Parathyroid adenoma (tissue), 2 donors: ENCODE measurements at regions not wholly inside any gene's neighbourhood (a gene's known extent, or its start where the extent isn't known, plus 50 kb on each side); places are given as distances from the start of the nearest gene placed in this dataset.
"Not testable (repeated sequence)": the region's sequence is repeated elsewhere in the genome, so short reads cannot be mapped to it uniquely, and the experiment has no call there.

ENCODE experiments used
- H2AFZ ChIP-seq: fragments of 300-600 bp; sonication (generic); one replicate; pipeline ENCODE4 v1.7.0; 2017; ENCODE audit warnings: antibody characterized with exemption, mild to moderate bottlenecking
- H3K27ac ChIP-seq: fragments of 300-600 bp; sonication (generic); one replicate; pipeline ENCODE4 v1.7.0; 2017
- H3K27me3 ChIP-seq: fragments of 300-600 bp; sonication (generic); one replicate; pipeline ENCODE4 v1.7.0; 2017; ENCODE audit warnings: low read length; ENCODE audit not compliant: control insufficient read depth, insufficient read depth
- H3K36me3 ChIP-seq: fragments of 300-600 bp; sonication (generic); one replicate; pipeline ENCODE4 v1.7.0; 2017; ENCODE audit warnings: low read length; ENCODE audit not compliant: control insufficient read depth, insufficient read depth
- H3K4me1 ChIP-seq: fragments of 300-600 bp; sonication (generic); one replicate; pipeline ENCODE4 v1.7.0; 2017; ENCODE audit warnings: control low read depth
- H3K4me2 ChIP-seq: fragments of 300-600 bp; sonication (generic); one replicate; pipeline ENCODE4 v1.7.0; 2017; ENCODE audit warnings: low read length
- H3K4me3 ChIP-seq: fragments of 300-600 bp; sonication (generic); one replicate; pipeline ENCODE4 v1.7.0; 2017; ENCODE audit warnings: low read depth, low read length
- H3K79me2 ChIP-seq: fragments of 300-600 bp; sonication (generic); one replicate; pipeline ENCODE4 v1.7.0; 2017; ENCODE audit warnings: control low read depth
- H3K9ac ChIP-seq: fragments of 300-600 bp; sonication (generic); one replicate; pipeline ENCODE4 v1.7.0; 2017; ENCODE audit warnings: mild to moderate bottlenecking
- H3K9me3 ChIP-seq: fragments of 300-600 bp; sonication (generic); one replicate; pipeline ENCODE4 v1.7.0; 2017; ENCODE audit warnings: low read length; ENCODE audit not compliant: control insufficient read depth
- TF ChIP-seq, protein P1 (sequence below): fragments of 300-600 bp; sonication (generic); IDR thresholded peaks from one replicate; pipeline ENCODE4 v1.7.0; 2017; ENCODE audit warnings: antibody characterized with exemption, mild to moderate bottlenecking
- donor health status: primary hyperparathyroidism.

DNA sequence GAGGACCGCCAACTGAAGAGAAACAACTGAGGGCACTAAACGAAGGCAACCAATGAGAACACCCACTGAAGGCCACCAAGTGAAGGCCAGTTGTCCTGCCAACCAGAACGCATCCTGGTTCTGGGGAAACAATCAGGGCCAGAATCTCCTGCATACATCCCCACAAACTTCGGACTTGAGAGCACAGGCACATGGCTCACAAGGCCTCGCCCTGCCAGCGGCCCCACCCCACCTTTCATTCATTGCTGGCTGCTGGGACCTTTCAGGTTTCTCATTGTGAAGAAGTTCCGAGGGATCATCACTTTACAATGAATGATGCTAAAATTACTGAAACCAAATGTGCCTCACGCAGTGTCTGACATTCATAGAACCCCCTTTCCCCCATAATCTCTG, 79.2 kb upstream of the ABI1 start:
- no peaks in the 10 kb centered on the region for H3K79me2 ChIP-seq
- no peaks in the 10 kb centered on the region for H3K9me3 ChIP-seq
- TF ChIP-seq, protein P1, sequence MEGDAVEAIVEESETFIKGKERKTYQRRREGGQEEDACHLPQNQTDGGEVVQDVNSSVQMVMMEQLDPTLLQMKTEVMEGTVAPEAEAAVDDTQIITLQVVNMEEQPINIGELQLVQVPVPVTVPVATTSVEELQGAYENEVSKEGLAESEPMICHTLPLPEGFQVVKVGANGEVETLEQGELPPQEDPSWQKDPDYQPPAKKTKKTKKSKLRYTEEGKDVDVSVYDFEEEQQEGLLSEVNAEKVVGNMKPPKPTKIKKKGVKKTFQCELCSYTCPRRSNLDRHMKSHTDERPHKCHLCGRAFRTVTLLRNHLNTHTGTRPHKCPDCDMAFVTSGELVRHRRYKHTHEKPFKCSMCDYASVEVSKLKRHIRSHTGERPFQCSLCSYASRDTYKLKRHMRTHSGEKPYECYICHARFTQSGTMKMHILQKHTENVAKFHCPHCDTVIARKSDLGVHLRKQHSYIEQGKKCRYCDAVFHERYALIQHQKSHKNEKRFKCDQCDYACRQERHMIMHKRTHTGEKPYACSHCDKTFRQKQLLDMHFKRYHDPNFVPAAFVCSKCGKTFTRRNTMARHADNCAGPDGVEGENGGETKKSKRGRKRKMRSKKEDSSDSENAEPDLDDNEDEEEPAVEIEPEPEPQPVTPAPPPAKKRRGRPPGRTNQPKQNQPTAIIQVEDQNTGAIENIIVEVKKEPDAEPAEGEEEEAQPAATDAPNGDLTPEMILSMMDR = no peak
- H3K4me1 ChIP-seq = no peaks in the 10 kb centered on the region
- no peak overlapping the region for H3K4me2 ChIP-seq
- no peak overlapping the region for H2AFZ ChIP-seq
- H3K27ac ChIP-seq = no peak overlapping the region
- no peak overlapping the region for H3K9ac ChIP-seq
- no peaks in the 10 kb centered on the region for H3K27me3 ChIP-seq
- no peak overlapping the region for H3K4me3 ChIP-seq
- no peaks in the 10 kb centered on the region for H3K36me3 ChIP-seq

DNA sequence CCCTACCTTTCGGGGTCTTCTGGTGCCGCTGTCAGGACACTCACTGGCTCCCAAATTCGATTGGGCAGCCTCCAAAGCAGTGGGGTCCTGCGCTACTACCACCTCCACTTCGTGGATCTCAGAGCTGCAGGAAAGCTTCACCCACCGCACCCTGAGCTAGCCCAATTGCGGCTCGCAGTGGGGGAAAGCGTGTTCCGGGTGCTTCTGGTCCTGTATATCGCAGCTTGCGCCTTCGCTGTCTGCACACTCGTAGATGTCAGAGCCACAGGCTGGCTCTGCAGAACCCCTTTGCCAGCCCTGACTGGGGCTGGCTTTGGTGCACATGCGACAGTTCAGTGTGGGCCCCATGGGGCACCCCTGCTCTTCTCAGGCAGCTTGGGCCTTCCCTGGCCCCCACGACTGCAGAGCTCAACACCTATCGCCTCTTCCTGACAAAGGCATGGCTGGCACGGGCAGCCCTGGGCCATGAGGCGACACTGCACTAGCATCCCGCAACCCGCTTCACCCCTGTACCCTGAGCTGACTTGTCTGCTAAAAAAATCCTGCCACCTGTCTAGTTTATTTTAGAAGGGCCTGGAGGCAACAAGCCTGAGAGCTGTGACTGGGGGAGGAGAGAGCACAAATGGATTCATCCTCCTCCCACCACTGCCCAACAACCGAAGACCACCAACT, 78.7 kb upstream of the ABI1 start:
- Histone ChIP-seq H3K9ac (no peak overlapping the region), H3K27ac (no peak overlapping the region), H3K4me3 (no peak overlapping the region), H3K9me3 (no peaks in the 10 kb centered on the region), H3K36me3 (no peaks in the 10 kb centered on the region), H3K4me2 (no peak overlapping the region), H3K4me1 (no peaks in the 10 kb centered on the region), H3K27me3 (no peaks in the 10 kb centered on the region), H3K79me2 (no peaks in the 10 kb centered on the region), H2AFZ (no peak overlapping the region)
- TF ChIP-seq, protein P1 = no peak

DNA sequence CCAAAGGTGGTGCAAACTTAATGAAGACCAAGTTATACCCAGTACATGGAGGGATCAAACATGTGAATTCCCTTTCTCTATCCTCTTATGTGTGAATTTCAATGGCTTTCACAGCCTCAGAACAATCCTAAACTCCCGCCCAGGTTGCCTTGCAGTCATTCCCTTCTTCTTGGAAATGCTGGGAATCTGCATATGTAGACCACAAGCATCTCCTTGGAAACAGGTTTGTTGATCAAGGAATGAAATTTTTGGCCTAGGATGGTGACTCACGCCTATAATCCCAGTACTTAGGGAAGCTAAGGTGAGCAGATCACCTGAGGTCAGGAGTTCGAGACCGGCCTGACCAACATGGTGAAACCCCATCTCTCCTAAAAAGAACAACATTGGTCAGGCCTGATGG, 77.8 kb upstream of the ABI1 start:
- Histone ChIP-seq H2AFZ (no peak overlapping the region), H3K27ac (no peak overlapping the region), H3K4me3 (no peak overlapping the region), H3K9ac (no peak overlapping the region), H3K4me2 (no peak overlapping the region), H3K27me3 (no peaks in the 10 kb centered on the region), H3K4me1 (no peaks in the 10 kb centered on the region), H3K36me3 (no peaks in the 10 kb centered on the region), H3K79me2 (no peaks in the 10 kb centered on the region), H3K9me3 (no peaks in the 10 kb centered on the region)
- TF ChIP-seq, protein P1 = no peak

DNA sequence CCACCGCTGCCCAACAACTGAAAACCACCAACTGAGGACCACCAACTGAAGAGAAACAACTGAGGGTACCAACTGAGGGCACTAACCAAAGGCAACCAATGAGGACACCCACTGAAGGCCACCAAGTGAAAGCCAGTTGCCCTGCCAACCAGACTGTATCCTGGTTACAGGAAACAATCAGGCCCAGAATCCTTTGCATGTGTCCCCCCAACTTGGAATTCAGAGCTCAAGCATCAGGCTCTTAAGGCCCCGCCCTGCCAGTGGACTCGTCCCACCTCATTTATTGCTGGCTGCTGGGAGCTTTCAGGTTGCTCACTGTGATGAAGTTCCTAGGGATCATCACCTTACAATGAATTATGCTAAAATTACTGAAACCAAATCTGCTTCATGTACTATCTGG, 76.6 kb upstream of the ABI1 start:
- no peaks in the 10 kb centered on the region for H3K36me3 ChIP-seq
- H3K79me2 ChIP-seq = no peaks in the 10 kb centered on the region
- TF ChIP-seq, protein P1 = no peak
- H3K4me1 ChIP-seq = no peaks in the 10 kb centered on the region
- H3K9ac ChIP-seq = no peak overlapping the region
- no peak overlapping the region for H3K4me2 ChIP-seq
- H3K27ac ChIP-seq = no peak overlapping the region
- H3K4me3 ChIP-seq = no peak overlapping the region
- no peaks in the 10 kb centered on the region for H3K9me3 ChIP-seq
- H2AFZ ChIP-seq = no peak overlapping the region
- no peaks in the 10 kb centered on the region for H3K27me3 ChIP-seq

DNA sequence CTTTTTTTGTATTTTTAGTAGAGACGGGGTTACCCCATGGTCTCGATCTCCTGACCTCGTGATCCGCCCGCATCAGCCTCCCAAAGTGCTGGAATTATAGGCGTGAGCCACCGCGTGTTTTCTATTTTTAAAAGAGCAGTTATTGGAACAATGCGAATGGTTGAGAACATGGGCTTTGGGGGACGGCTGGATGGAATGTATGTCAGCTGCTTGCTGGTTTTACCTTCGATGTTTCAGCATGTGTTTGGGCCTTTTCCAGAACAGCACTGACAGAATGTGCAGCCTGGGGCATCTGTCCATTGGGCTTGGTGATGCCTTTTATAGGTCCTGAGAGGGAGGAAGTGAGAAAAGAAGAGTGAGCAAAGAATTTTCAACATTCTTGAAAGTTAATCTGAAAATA, 73.4 kb upstream of the ABI1 start:
- not testable (repeated sequence) for H3K27me3 ChIP-seq, H3K4me2 ChIP-seq, H3K79me2 ChIP-seq, H3K4me3 ChIP-seq, H3K9ac ChIP-seq, H2AFZ ChIP-seq, H3K4me1 ChIP-seq, H3K27ac ChIP-seq, H3K9me3 ChIP-seq, H3K36me3 ChIP-seq
